ENCODE measurements at regions not wholly inside any gene's neighbourhood (a gene's known extent, or its start where the extent isn't known, plus 50 kb on each side); places are given as distances from the start of the nearest gene placed in this dataset.

GRCh38 chr2:129757366-129757914 is 222.0 kb upstream of the RAB6C start:
- no peaks in the 10 kb centered on the region for H3K79me2 ChIP-seq (ENCODE audit: insufficient read depth, low read length)
- no peaks in the 10 kb centered on the region for H3K36me3 ChIP-seq (ENCODE audit: low read length)
- no peaks in the 10 kb centered on the region for H3K9me2 ChIP-seq (replicated peaks; ENCODE audit: insufficient read depth, low read length)
- H3F3A ChIP-seq (ENCODE audit: insufficient read depth): no peaks in the 10 kb centered on the region
- TF ChIP-seq, protein P1, sequence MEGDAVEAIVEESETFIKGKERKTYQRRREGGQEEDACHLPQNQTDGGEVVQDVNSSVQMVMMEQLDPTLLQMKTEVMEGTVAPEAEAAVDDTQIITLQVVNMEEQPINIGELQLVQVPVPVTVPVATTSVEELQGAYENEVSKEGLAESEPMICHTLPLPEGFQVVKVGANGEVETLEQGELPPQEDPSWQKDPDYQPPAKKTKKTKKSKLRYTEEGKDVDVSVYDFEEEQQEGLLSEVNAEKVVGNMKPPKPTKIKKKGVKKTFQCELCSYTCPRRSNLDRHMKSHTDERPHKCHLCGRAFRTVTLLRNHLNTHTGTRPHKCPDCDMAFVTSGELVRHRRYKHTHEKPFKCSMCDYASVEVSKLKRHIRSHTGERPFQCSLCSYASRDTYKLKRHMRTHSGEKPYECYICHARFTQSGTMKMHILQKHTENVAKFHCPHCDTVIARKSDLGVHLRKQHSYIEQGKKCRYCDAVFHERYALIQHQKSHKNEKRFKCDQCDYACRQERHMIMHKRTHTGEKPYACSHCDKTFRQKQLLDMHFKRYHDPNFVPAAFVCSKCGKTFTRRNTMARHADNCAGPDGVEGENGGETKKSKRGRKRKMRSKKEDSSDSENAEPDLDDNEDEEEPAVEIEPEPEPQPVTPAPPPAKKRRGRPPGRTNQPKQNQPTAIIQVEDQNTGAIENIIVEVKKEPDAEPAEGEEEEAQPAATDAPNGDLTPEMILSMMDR (IDR thresholded peaks at IDR 0.05; ENCODE audit: insufficient read depth, low read length, poor library complexity, severe bottlenecking): no peak
- no peak for TF ChIP-seq EZH2phosphoT487 (conservative IDR thresholded peaks at IDR 0.05; ENCODE audit: low read length)
- H3K9ac ChIP-seq (ENCODE audit: low read length): no peak overlapping the region
- H3K27ac ChIP-seq (ENCODE audit: low read depth, low read length): no peak overlapping the region
- no peak overlapping the region for H2AFZ ChIP-seq (ENCODE audit: low read depth, low read length, severe bottlenecking)
- no peaks in the 10 kb centered on the region for H3K9me3 ChIP-seq (ENCODE audit: insufficient read depth, low read length)
- no peaks in the 10 kb centered on the region for H4K20me1 ChIP-seq (ENCODE audit: low read depth, low read length)
- no peaks in the 10 kb centered on the region for H3K27me3 ChIP-seq (ENCODE audit: low read length)
- H3K4me3 ChIP-seq (ENCODE audit: insufficient read depth, low read length, poor library complexity, severe bottlenecking): no peak overlapping the region
- H3K4me2 ChIP-seq (ENCODE audit: low read depth, low read length, poor library complexity, severe bottlenecking): no peak overlapping the region

GRCh38 chr2:129757915-129758783 is 221.3 kb upstream of the RAB6C start:
- Histone ChIP-seq H3K27ac (ENCODE audit: low read depth, low read length) (no peak overlapping the region), H3K9me3 (ENCODE audit: insufficient read depth, low read length) (no peaks in the 10 kb centered on the region), H3K36me3 (ENCODE audit: low read length) (no peaks in the 10 kb centered on the region), H2AFZ (ENCODE audit: low read depth, low read length, severe bottlenecking) (no peak overlapping the region), H3K4me2 (ENCODE audit: low read depth, low read length, poor library complexity, severe bottlenecking) (no peak overlapping the region), H3K9ac (ENCODE audit: low read length) (no peak overlapping the region), H3K9me2 (replicated peaks; ENCODE audit: insufficient read depth, low read length) (no peaks in the 10 kb centered on the region), H4K20me1 (ENCODE audit: low read depth, low read length) (no peaks in the 10 kb centered on the region), H3K4me3 (ENCODE audit: insufficient read depth, low read length, poor library complexity, severe bottlenecking) (no peak overlapping the region), H3K27me3 (ENCODE audit: low read length) (no peaks in the 10 kb centered on the region), H3F3A (ENCODE audit: insufficient read depth) (no peaks in the 10 kb centered on the region), H3K79me2 (ENCODE audit: insufficient read depth, low read length) (no peaks in the 10 kb centered on the region)
- no peak for TF ChIP-seq EZH2phosphoT487 (conservative IDR thresholded peaks at IDR 0.05; ENCODE audit: low read length)
- TF ChIP-seq, protein P1 (IDR thresholded peaks at IDR 0.05; ENCODE audit: insufficient read depth, low read length, poor library complexity, severe bottlenecking): no peak

DNA sequence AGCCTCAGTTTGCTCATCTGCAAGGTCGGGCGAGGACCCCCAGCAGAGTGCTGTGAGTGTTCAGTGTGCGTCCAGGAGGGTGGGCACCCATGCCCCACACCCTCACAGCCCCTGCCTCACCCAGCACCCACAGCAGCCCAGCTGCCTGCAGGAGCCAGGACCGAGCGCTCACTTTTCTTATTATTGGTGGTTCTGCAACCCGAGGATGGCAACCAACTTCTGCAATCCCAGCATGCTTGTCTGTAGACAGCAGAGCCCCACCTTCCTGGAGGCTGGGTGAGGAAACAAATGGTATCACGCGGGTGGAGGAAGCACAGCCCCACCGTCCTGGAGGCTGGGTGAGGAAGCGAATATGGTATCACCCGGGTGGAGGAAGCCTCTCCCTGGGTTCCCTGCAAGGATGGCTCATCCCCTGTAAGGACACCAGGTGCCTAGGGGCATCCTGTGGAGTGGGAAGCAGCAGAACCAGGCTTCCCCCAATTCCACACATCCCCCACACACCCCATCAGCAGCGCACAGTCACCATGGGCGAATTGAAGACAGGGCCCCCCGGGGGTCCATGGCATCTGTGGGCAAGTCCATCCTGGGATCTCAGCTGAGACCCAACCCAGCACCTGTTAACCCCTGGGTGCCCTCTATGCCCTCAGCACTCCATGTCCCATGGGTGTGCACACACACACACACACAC is 220.5 kb upstream of the RAB6C start:
- no peaks in the 10 kb centered on the region for H3K27me3 ChIP-seq (ENCODE audit: low read length)
- H3K9me2 ChIP-seq (replicated peaks; ENCODE audit: insufficient read depth, low read length): no peaks in the 10 kb centered on the region
- H3K4me3 ChIP-seq (ENCODE audit: insufficient read depth, low read length, poor library complexity, severe bottlenecking): no peak overlapping the region
- no peaks in the 10 kb centered on the region for H3K79me2 ChIP-seq (ENCODE audit: insufficient read depth, low read length)
- H3K9me3 ChIP-seq (ENCODE audit: insufficient read depth, low read length): no peaks in the 10 kb centered on the region
- TF ChIP-seq, protein P1 (IDR thresholded peaks at IDR 0.05; ENCODE audit: insufficient read depth, low read length, poor library complexity, severe bottlenecking): no peak
- no peak for TF ChIP-seq EZH2phosphoT487 (conservative IDR thresholded peaks at IDR 0.05; ENCODE audit: low read length)
- H3K9ac ChIP-seq (ENCODE audit: low read length): no peak overlapping the region
- H2AFZ ChIP-seq (ENCODE audit: low read depth, low read length, severe bottlenecking): no peak overlapping the region
- H3F3A ChIP-seq (ENCODE audit: insufficient read depth): no peaks in the 10 kb centered on the region
- H3K4me2 ChIP-seq (ENCODE audit: low read depth, low read length, poor library complexity, severe bottlenecking): no peak overlapping the region
- no peak overlapping the region for H3K27ac ChIP-seq (ENCODE audit: low read depth, low read length)
- H3K36me3 ChIP-seq (ENCODE audit: low read length): no peaks in the 10 kb centered on the region
- no peaks in the 10 kb centered on the region for H4K20me1 ChIP-seq (ENCODE audit: low read depth, low read length)
